GM18502 (cell line): ENCODE measurements at regions not wholly inside any gene's neighbourhood (a gene's known extent, or its start where the extent isn't known, plus 50 kb on each side); places are given as distances from the start of the nearest gene placed in this dataset.
"Not testable (repeated sequence)": the region's sequence is repeated elsewhere in the genome, so short reads cannot be mapped to it uniquely, and the experiment has no call there.

Source experiments
- ATAC-seq: cut with Tn5 transposase; IDR thresholded peaks from one replicate; pipeline ENCODE4 v1.9.1; 2021; ENCODE audit warnings: mild to moderate bottlenecking; ENCODE audit not compliant: unreplicated experiment, poor library complexity

GRCh38 chr9:88829276-88829675, 162.0 kb upstream of the S1PR3 start:
- peak; percentile 79 for ATAC-seq

DNA sequence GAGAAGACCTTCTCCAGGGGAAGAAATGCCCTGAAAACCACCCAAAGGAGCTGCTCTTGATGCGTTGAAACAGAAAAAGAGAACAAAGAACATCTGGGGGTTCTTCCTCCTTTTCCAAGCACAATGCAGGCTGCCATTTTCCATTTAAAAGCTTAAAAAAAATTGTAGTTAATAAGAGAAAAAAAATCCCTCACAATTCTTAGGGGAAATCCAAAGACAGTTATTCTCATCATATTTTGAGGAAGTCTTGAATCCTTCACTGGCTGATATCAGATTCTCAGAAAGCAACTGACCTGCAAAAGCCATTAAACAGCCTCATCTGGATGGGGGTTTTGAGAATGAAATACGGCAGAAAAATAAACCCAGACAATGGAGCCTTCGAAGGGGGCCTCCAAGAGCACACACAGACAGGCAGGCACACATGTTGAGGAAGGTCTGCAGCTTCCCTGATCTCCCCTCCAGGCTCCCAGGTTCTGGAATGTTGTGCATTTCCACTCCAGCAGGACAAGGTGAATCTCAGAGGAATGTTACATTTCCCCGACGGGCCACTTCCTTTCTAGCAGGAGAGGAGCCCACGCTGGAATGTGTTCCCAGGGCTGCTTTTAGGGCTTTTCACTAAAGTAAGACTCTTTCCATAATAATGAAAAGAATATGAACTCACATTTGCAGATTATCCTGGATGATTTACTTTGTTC, 159.4 kb upstream of the S1PR3 start:
- no peak for ATAC-seq

GRCh38 chr9:88833946-88834345, 157.3 kb upstream of the S1PR3 start:
- no peak for ATAC-seq

DNA sequence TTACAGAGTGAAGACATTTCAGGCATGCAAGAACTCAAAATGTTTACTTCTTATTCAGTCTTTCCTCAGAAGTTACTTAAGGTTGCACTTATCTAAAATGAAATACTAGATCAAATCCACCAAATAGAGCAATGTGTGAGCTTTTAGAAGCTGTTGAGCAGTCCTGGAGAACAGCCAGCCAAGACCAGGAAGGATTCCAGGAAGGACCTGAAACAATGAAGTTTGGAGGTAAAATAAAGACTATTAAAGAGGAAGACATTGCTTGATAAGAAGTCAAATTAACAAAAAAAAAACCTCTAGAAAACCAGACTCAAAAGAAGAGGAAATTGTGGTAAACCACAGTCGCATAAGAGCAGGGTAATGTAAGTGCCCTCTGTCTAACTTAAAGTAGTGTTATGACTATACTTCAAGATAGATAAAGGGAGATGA, 156.2 kb upstream of the S1PR3 start:
- peak; percentile 83 for ATAC-seq

- no peak for ATAC-seq
Observed at GRCh38 chr9:88835772-88836171, 155.5 kb upstream of the S1PR3 start.

GRCh38 chr9:88837731-88838130, 153.5 kb upstream of the S1PR3 start:
- ATAC-seq, result no peak

DNA sequence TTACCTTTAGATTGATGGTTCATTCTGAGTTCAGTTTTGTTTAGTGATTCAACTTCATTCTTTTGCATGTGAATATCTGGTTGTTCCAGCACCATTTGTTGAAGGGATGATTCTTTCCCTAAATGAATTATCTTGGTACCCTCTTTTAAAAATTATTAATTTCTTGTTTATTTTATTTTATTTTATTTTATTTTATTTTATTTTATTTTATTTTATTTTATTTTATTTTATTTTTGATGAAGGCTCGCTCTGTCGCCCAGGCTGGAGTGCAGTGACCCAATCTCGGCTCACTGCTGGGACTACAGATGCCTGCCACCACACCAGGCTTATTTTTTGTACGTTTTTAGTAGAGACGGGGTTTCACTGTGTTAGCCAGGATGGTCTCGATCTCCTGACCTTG, 141.4 kb upstream of the S1PR3 start:
- not testable (repeated sequence) for ATAC-seq

GRCh38 chr9:88852794-88853193, 138.5 kb upstream of the S1PR3 start:
- no peak for ATAC-seq

DNA sequence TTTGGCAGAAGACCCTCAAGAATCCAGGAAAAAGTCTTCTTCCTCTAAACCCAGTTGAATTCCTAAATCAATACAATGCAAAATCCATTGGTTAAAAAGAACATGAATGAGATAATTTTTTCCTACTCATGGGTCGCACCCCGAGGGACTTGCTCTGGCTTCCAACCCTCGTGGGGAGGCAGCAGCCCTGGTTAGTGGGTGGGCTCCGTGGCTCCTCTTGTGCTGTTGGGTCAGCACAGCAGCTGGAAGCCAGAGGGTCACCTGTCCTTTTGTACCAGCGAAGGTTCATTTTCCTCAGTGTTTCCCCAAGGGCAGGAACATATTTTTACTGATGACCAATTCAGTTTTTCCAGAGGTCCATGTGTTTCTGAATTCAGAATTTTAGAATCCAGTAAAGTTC, 120.6 kb upstream of the S1PR3 start:
- no peak for ATAC-seq

GRCh38 chr9:88871669-88872068, 119.6 kb upstream of the S1PR3 start:
- no peak for ATAC-seq

DNA sequence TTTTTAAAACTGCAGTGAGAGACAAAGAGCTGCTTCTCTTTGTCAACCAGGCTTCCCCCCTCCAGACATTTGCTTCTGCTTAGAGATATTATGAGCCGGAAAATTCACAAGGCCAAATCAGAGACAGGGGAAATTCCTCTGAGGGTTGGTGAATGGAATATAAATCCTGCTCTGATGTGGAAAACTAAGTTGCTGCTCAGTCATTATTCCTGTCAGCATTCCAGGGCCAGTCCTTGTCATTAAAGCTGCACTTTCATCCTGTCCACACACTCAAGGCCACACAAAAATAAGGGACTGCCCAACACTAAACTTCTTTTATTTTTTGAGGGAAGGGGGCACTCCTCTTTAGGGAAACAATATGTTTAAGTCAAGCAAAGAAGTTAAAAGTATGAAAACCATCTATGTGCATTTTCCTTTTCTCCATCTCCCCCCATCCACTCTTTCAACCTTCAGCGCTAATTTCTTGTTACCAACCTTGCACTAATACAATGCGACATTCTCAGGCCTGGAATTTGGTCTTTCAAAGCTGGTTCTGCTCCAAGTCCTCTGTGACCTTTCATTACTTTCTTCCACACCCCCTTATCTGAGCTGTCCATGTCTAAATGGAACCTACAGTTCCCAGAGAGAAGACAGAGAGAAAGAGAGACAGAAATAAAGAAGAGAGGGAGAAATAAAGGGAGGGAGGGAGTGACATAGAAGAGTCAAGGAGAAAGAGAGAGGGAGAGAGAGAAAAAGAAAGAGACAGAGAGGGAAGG, 118.9 kb upstream of the S1PR3 start:
- ATAC-seq, result no peak

GRCh38 chr9:88873635-88874034, 117.6 kb upstream of the S1PR3 start:
- no peak for ATAC-seq

DNA sequence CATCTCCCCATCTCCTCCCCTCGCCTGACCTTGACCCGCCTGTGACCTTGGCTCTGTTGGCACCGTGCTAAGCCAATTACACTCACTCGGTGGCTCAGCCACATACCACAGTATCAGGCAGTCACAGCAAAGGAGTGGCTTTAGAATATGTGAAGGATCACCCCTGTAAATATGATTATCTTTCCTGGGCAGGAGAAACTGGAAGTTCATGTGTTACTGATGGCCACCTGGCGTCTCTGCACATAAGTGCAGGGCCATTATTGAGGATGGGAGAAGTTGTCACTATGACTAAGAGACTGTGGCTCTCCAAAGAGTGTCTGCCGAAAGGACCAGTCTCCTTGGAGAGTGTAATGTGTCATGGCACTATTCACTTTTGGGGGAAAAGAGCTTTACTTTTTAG, 116.9 kb upstream of the S1PR3 start:
- no peak for ATAC-seq

GRCh38 chr9:88875400-88876120, 115.7 kb upstream of the S1PR3 start:
- no peak for ATAC-seq

- ATAC-seq, result no peak
Observed at GRCh38 chr9:88880199-88880598, 111.1 kb upstream of the S1PR3 start.

GRCh38 chr9:88884291-88884690, 107.0 kb upstream of the S1PR3 start:
- ATAC-seq, result not testable (repeated sequence)

GRCh38 chr9:88886762-88887161, 104.5 kb upstream of the S1PR3 start:
- ATAC-seq, result not testable (repeated sequence)

DNA sequence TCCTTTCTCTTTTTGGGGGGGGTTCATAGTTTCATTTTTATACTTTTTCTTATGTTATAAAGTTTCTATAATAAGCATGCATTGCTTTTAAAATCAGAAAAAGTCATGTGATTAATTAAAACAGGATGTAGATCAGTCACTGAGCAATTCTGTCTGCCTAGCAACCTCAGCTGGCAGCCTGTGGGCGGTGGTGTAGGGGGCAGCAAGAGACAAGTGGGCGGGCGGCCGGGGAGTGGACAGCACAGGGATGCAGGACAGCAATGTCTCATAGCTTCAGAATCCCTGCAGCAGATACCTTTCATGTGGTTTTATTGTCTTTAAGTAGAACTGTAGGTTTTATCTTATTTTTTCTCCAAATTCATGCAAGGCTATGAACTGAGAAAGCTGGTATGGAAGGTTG, 101.9 kb upstream of the S1PR3 start:
- ATAC-seq, result no peak

GRCh38 chr9:88890546-88890945, 100.7 kb upstream of the S1PR3 start:
- no peak for ATAC-seq

GRCh38 chr9:88891040-88891439, 100.2 kb upstream of the S1PR3 start:
- no peak for ATAC-seq

DNA sequence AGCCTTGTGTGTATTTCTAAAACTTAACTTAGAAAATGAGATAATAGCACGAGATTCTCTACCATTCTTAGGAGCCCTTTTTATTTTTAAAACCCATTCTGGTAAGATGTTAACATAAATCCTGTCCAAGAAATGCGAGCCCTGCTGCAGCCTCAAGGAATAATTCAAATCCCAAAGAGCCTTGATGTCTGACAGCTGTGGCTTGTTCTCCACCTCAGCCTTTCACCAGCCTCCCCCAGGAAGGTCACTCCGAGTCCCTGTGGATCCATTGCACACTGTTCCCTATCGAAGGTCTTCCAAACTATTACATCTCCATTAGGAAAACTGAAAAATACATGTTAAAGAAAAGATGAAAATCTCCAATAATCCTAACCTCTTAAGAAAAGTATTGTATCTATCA, 98.5 kb upstream of the S1PR3 start:
- ATAC-seq, result no peak
